HEK293T (cell line): ENCODE measurements at regions not wholly inside any gene's neighbourhood (a gene's known extent, or its start where the extent isn't known, plus 50 kb on each side); places are given as distances from the start of the nearest gene placed in this dataset.

Experiments
- ARNT ChIP-seq: fragments of 450-650 bp; IDR thresholded peaks from 2 replicates; pipeline ENCODE4 v1.6.1; 2017; ENCODE audit warnings: mild to moderate bottlenecking
- FOXA1 ChIP-seq: fragments of 450-650 bp; IDR thresholded peaks from 2 replicates; pipeline ENCODE4 v1.6.1; 2016; ENCODE audit warnings: mild to moderate bottlenecking
- FOXM1 ChIP-seq: fragments of 450-650 bp; IDR thresholded peaks from 2 replicates; pipeline ENCODE4 v1.6.1; 2017; ENCODE audit warnings: mild to moderate bottlenecking, borderline replicate concordance
- HDGF ChIP-seq: fragments of 450-650 bp; IDR thresholded peaks from 2 replicates; pipeline ENCODE4 v1.6.1; 2017; ENCODE audit warnings: antibody characterized with exemption, borderline replicate concordance
- NFRKB ChIP-seq: fragments of 450-650 bp; IDR thresholded peaks from 2 replicates; pipeline ENCODE4 v1.6.1; 2016; ENCODE audit warnings: mild to moderate bottlenecking, moderate library complexity
- TARDBP ChIP-seq: fragments of 450-650 bp; IDR thresholded peaks from 2 replicates; pipeline ENCODE4 v1.6.1; 2016

GRCh38 chr6:106770663-106771062 lies 141.3 kb downstream of the QRSL1 start:
- TF ChIP-seq ARNT, result no peak
- TF ChIP-seq FOXA1, result no peak
- TF ChIP-seq HDGF, result no peak
- no peak for TF ChIP-seq TARDBP
- no peak for TF ChIP-seq FOXM1
- TF ChIP-seq NFRKB, result no peak
